CMK (cell line): ENCODE measurements at regions not wholly inside any gene's neighbourhood (a gene's known extent, or its start where the extent isn't known, plus 50 kb on each side); places are given as distances from the start of the nearest gene placed in this dataset.

ENCODE experiments used
- DNase-seq: peaks from one replicate; pipeline ENCODE4 v3.0.0-alpha.2; 2010; ENCODE audit warnings: low read depth

DNA sequence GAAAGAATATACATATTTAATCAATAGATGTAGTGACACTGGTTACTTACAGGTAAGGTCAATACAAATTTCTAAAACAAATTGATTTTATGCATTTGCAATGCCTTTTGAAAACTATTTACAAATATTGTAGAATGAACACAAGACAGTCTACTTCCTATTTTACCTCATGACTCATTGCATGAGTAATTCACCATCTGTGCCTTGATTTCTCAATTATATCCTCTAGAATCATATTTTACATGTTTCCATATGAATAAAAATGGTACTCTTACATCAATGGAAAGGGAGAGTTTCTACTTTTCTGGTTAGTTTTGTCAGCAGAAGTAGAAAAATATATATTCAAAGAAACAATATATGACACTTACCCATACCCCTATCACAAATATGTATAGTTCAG is 203.8 kb upstream of the CDH7 start:
- DNase-seq: no peak

DNA sequence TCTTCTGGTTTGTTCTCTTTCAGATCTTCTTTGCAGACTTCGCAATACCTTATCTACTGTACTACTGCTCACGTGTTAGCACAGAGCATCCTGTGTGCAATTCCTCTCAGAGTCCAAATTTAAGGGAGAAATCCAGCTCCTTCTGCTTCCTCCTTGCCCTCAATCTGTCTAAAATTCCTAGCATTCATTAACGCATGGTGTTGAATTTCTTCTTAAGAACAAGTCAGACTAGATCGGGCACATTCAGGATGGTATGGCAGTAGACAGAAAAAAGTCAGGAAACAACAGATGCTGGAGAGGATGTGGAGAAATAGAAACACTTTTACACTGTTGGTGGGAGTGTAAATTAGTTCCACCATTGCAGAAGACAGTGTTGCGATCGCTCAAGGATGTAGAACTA is 206.1 kb upstream of the CDH7 start:
- DNase-seq: no peak

DNA sequence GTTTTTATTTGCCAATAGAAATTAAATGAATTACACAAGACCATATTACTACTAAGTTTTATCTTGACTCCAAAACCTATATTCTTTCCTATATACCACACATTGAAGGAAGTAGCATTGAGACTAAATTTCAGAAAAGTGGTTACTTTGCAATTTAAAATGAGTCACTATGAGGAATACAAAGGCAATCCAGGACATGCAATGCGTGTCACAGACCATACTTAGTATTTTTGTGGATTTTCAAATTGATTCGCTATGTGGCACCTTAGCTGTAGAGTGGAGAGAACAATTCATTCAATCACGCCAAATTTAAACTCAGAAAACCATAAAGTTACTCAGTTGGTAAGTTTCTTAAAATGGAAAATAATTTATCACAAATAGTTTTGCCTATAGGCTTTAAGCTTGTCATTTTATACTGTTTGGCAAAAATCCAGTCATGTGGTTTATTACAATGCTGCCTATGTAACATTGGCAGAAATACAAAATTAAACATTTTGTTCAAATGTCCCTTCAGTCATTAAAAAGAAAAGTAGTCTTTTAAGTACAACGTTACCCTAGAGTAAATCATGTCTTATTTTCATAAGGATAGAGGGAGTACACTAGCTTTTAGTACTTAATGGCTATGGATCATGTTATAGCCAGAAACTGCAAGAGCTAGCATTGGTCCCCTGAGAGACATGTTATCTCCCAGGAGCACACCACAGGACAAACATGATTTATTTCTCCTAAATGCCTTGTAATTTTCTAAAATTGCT is 222.8 kb upstream of the CDH7 start:
- DNase-seq: no peak

DNA sequence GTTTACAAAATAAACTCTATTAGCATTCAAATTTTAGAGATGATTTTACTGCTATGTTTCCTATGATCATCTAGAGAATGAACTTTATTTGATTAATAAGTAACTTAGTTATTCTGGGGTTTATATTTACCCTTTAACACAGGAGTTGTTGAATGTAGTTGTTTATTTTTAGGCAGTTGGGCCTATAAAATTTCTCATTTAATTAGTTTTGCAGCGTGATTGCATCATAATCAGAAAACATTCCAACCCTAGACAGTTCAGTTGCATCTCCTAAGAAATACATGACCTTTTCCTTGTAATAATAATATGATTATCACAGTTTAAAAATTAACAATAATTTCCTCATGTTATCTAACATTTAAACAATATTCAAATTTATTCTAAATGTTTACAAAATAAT is 224.7 kb upstream of the CDH7 start:
- DNase-seq: no peak

DNA sequence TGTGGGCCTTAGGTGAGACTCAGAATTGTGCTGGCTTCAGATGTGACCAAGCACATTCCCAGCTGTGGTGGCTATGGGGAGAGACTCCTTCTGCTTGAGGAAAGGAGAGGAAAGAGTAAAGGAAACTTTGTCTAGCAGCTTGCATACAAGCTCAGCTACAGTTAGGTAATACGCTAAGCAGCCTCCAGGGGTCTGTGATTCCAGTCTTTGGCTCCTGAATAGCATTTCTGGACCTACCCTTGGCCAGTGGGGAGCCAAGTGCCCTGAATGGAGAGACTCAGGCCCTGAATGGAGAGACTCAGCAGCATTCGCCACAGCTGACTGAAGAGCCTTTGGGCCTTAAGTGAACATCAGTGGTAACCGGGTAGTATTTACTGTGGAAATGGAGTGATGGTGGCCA is 227.4 kb upstream of the CDH7 start:
- DNase-seq: no peak

DNA sequence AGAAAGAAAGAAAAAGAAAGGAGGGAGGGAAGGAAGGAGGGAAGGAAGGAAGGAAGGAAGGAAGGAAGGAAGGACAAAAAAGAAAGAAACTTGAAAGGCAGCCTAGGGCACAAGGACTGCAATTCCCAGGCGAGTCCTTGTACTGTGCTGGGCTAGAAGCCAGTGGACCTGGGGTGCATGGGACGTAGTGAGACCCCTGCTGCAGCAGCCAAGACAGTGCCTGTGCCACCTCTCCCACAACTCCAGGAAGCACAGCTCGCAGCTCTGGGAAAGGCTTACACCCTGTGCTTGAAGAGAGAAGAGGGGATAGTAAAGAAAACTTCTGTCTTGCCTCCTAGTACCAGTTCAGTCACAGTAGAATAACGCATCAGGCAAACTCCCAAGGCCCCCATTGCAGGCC is 227.9 kb upstream of the CDH7 start:
- DNase-seq: no peak

DNA sequence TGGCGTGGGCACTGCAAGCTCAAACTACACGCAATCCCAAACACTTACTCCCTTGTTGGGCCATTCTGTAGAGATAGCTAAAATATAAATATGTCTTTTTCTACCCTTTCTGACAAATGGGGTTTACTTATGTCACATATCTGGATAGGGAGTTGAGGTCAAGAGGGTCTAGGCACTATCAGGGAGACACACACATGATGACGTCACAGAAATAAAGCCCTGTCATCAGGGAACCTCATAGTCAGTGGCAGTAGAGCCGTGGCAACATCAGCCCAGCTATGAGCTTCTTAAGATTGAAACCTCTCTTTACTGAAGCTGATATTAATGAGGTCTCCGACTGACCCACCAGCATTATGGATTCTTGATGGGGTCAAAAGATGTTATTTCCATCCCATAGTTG is 234.6 kb upstream of the CDH7 start:
- DNase-seq: no peak

DNA sequence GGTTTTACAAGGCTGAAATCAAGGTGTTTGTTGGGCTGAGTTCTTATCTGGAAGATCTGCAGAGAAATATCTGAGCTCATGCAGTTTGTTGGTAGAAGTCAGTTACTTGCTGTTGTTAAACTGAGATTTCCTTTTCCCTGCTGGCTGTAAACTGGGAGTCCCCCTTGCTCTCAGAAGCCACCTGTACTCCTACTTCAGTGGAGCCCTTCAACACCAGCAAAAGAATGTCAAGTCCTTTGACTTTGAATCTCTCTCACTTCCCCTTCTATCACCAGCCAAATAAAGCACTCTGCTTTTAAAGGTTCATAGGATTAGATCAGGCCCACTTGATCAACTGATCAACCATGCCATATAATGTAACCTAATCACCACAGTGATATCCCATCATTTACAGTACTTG is 252.2 kb upstream of the CDH7 start:
- no peak for DNase-seq

DNA sequence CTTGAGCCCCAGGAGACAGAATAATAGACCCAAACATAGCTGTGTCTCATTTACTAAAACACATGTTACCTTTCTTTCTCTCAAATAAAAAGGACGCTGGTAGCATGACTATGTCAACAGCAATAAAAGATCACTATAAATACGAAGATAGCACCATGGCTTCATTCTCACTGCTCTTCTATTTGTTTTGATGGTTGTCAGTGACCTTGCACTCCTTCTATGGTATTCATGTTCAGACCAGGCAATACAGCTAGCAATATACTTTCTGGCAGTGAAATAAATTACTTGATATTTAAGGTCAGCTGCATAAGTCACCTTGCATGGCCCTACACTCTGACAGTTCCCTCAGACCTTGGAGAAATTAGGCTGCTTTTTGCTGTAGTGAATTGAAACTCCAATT is 263.2 kb upstream of the CDH7 start:
- DNase-seq: no peak

DNA sequence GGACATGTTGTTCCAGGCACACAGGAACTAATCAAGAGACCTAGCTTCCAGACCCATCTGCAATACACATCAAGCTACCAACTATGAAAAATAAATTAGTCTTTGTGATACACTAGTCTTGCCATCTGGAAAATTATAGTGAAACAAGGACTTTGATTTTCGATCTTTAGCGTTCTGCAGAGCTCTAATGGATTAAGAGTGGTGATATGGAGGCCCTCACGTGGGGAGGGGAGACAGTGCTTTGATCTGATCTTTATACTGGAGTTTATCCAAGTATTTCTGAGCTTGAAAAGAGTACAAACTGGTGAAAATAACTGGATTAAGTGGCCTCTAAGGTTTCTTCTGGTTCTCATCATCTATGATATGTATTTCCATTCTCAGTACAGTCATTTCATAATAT is 273.4 kb upstream of the CDH7 start:
- no peak for DNase-seq

DNA sequence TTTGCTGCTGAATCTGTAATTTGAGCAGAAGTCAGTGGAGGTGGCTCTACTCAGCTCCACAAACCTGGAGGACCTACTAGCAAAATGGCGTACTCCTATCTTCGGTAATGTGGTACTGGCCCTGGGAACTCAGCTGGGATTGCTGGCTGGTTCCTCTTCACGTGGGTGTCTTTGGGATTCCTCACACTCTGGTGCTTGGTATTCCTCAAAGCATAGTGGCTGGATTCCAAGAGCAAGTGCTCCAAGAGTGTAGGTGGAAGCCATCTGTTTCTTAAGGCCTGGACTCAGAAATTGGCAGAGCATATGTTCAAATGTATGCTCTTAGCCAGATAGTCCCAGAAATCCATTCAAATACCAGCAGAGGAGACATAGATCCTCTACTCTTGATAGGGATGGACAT is 281.9 kb upstream of the CDH7 start:
- no peak for DNase-seq

DNA sequence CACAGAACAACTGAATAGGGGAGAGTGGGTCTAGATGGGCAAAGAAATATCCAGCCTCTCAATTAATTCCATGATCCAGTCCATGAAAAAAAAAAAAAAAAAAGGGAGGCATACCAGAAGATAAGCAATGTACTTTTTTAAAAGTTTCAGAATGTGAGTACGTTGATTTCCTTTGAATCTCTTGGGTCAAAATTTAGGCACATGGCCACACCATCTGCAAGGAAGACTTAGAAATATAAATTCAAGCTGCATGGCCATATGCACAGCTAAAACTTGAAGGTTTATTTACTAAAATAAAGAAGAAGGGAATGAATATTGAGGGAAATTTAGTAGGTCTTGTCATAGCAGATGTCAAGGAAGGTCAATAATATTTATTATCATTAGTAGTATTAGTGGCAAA is 286.5 kb upstream of the CDH7 start:
- DNase-seq: no peak

DNA sequence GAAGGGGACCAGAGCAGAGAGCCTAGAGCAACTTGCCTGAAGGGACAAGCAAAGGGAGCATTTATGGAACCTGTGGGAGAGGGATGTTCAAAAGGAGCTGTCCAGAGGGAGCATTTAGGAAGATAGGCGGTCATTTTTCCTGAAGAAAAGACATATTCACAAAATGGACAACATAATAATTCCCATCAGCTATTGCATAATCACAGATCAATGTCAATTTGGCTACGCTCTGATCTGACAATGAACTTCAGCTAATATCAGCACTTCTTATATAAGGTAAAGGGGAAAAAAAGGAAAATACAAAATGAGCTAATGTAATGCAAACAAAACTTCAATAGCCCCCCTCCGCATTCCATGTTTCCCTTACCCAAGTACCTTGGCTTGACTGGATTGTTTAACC is 291.1 kb upstream of the CDH7 start:
- no peak for DNase-seq

DNA sequence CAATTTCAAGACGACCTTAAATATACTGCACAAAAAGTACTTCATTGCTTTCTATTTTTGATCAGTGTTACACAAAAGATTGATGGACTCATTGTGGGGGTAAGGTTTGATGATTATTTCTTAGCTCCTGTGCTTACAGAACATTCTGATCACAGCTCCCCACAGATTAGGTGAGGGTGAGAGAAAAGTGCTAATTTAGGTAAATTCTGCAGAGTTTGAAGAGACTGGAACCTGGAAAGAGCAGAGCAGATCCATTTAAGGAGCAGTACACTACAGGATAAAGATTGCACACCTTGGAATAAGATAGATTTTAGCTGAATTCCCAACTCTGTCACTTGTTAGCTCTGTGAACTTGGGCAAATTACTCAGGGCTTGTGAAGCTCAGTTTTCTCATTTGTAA is 291.9 kb upstream of the CDH7 start:
- no peak for DNase-seq

DNA sequence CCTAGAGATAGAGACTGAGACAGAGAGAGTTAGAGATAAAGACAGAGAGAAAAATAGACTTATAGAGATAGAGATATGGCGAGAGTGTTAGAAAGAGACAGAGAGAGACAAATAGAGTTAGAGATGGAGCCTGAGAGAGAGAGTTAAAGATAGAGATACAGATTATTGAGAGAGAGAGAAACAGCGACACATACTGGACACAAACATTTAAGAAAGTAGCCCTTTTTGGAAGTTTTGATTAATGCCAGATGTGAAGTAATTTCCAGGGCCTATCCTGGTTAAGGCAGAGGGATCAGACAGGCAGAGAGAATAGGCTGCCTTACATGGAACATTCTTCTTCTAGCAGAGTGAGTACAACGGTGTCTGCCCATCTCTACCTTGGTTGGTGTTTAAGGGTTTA is 311.6 kb upstream of the CDH7 start:
- no peak for DNase-seq

DNA sequence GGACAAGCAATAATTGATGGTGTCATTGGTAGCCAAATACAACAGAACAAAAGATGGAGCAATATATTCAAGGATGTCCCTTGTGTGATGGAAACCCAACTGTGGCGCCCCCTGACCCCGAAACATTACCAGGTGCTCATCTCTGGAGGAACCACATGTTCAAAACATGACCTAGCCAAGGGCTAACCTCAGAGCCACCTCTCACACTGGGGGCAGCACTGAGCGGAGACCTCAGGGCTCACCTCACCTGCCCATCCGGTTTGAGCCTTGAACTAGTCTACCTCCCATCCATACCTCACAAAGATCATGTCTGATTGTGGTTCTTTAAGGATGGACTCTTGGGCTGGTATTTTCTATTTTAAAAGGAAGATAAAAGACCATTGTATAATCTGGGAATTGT is 314.4 kb upstream of the CDH7 start:
- DNase-seq: no peak

DNA sequence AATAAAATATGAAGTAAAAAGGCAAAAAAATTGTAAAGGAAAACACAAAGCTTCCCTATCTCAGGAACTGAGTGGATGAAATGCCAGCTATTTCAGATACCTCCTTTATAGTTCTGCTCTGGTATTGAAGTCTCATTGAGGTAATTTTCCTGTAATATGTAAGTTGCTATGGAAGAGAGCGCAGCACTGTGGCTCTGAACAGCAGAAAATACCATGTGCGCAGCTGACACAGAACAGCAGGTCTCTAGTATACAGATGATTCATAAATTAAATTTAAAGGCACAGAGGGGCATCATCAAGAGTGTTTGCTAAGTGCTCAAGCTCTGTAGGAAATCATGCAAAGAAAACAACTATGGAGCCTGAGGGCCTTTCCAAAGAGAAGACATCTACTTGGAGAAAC is 315.3 kb upstream of the CDH7 start:
- DNase-seq: no peak

DNA sequence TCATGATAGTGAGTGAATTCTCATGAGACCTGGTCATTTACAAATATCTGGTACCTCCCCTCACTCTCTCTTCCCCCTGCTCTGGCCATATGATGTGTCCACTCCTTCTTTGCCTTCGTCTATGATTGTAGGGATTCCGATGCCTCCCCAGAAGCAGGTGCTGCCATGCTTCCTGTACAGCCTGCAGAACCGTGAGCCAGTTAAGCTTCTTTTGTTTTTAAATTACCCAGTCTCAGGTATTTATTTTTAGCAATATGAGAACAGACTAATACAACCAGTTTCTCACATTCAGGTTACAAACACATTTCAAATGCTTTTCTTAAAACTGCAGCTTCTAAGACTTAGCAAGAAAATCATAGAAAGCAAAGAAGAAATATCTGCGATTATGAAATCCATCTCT is 321.2 kb upstream of the CDH7 start:
- no peak for DNase-seq

DNA sequence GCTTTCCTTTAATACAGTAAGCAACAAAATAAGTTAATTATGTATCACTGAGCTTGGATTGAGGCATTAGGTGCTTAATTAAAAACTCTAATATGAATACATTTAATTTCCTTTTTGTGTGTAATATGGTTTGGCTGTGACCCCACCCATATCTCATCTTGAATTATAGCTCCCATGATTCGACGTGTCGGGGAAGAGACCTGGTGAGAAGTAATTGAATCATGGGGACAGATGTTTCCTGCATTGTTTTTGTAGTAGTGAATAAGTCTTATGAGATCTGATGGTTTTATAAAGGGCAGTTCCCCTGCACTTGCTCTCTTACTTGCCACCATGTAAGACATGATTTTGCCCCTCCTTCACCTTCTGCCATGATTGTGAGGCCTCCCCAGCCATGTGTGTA is 325.4 kb upstream of the CDH7 start:
- DNase-seq: no peak

DNA sequence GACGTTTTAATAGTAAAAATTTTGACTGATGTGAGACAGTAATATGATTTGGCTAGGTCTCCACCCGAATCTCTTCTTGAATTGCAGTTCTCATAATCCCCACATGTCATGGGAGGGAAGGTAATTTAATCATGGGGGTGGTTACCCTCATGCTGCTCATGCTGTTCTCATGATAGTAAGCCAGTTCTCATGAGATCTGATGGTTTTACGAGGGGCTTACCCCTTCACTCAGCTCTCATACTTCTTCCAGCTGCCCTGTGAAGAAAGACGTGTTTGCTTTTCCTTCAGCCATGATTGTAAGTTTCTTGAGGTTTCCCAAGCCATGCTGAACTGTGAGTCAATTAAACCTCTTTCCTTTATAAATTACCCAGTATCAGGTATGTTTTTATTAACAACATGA is 327.0 kb upstream of the CDH7 start:
- DNase-seq: no peak

DNA sequence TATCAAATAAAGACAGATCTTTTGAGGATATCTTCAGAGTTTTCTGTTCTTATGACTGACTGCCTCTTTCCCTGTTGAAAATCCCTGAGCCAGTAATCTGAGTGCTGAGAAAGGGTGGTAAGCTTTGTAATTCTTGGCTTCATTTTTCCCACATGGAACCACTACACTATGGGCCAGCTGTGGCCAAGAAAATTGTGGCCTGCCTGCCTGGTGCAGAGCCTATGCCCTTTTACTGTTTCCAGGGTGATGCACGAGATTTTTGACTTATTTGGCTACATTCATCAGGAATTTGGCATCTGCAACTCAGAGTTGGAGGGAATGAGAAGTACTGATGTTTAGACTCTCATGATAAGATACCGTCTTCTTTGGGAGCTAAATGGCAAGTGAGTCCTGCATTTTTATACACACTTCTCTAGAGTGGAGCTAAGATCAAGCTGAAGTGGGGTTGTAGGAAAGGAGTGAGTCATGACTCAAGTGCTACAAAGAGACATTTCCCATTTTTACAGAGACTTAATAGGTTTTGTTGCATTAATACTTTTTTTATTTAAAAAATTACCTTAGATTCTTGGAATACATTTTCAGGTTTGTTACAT is 328.2 kb upstream of the CDH7 start:
- no peak for DNase-seq

DNA sequence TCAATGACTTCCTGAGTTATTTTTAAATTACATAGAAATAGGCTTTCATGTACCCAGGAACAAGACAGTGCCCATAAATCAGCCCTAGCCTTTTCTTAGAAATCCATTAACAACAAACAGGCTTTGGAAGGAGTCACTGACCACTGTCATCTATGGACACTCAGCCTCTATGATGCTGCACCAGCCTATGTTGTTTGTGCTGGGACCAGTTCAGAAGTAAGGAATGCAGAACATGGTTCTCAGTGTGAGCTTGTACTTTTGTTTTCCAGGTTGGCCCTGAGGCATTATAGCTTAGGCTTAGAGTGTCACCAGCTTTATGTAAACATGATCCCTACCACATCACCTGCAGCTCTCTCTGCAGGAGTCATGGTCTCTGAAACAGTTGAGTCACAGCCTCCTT is 335.7 kb upstream of the CDH7 start:
- no peak for DNase-seq

DNA sequence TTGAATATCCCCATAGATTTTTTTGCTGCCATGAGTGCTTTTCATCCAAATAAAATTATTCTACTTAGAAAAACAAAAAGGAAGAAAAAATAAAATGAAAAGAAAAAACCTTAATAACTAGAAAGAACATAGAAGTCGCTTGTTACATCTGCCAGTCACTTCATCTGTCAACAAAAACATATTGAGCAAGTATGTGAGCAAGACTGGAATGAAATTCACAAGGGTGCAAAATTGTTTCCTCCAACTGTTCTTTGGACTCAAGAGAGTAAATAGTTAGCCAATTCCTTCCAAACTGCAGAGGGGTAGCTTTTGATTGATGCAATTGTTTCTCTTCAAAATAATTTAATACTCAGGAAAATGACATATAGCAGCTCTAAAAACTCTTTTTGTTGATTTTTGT is 336.3 kb upstream of the CDH7 start:
- no peak for DNase-seq

DNA sequence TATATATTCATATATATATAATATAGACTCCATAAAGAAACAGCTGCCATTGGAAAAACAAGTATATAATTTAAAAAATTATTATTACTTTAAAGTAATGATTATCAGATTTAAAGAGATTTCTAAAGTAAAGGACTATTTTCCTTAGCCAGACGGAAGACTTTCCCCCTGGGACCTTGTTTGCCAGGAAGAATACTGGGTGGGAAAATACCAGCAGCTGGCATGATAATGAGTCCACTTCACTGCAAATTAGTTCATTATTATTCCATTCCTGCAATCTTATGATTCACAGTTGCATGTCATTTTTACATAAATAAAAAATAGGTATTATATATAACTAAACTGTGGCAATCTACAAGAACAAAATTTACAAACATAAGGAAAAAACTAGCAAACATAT is 339.8 kb upstream of the CDH7 start:
- no peak for DNase-seq
